GM19351 (cell line): ENCODE measurements at regions not wholly inside any gene's neighbourhood (a gene's known extent, or its start where the extent isn't known, plus 50 kb on each side); places are given as distances from the start of the nearest gene placed in this dataset.
"Not testable (repeated sequence)": the region's sequence is repeated elsewhere in the genome, so short reads cannot be mapped to it uniquely, and the experiment has no call there.

ENCODE experiments used
- ATAC-seq: cut with Tn5 transposase; IDR thresholded peaks from one replicate; pipeline ENCODE4 v1.9.1; 2021; ENCODE audit warnings: mild to moderate bottlenecking, moderate library complexity; ENCODE audit not compliant: unreplicated experiment

DNA sequence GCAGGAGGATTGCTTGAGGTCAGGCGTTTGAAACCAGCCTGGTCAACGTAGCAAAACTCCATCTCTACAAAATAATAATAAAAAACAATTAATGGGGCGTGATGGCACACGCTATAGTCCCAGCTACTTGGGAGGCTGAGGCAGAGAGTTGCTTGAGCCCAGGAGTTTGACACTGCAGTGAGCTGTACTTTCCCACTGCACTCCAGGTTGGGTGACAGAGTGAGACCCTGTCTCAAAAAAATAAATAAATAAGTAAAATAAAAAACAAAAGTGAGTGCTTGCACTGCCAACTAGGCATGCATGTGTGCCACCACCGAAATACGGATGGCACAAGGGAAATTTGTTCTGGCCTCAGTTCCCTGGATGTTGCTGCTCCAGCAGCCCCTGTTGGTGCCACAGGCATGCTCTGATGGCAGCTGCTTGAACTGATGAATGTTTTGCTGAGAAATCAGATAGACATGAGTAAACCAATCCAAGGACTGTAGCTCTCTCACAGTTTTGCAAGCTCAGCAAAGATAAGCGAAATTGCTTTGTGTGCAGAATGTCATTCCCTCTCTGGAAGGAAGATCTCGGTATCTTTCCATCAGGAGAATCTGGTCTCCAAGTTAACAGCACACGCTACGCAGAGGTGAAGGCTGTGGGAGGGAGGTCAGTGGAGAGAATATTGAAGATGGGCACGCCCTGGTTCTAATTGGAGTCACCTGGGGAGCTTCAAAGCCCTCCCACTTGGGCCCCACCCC is 188.0 kb upstream of the SLC24A3 start:
- no peak for ATAC-seq

DNA sequence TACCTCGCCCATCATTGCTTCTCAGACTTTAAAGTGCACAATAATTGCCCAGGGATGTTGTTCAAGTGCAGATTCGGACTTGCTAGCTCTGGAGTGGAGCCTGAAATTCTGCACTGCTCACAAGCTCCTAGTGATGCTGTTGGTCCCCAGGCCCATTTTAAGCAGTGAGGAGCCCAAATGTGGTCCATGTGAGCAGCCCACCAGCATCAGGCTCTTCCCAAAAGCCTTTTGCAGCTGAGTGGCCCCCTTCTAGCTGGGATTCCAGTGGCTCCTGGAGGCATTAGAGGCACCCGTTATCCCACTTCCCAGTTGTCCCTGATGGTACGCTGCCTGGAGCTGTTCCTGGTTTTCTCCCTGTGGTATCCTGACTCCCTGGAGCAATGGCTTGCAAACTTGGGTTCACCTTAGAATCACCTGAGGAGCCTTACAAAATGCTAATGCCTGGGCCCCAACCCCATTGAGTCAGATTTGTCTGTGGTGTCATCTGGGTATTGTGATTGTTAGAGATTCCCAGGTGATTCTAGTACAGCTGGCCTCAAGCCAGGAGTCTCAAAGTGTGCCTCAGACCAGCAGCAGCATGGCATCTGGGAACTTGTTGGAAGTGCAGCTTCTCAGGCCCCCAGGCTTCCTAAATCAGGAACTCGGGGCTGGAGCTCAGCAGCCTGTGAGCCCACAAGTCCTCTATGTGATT is 186.9 kb upstream of the SLC24A3 start:
- peak; percentile 17 for ATAC-seq

DNA sequence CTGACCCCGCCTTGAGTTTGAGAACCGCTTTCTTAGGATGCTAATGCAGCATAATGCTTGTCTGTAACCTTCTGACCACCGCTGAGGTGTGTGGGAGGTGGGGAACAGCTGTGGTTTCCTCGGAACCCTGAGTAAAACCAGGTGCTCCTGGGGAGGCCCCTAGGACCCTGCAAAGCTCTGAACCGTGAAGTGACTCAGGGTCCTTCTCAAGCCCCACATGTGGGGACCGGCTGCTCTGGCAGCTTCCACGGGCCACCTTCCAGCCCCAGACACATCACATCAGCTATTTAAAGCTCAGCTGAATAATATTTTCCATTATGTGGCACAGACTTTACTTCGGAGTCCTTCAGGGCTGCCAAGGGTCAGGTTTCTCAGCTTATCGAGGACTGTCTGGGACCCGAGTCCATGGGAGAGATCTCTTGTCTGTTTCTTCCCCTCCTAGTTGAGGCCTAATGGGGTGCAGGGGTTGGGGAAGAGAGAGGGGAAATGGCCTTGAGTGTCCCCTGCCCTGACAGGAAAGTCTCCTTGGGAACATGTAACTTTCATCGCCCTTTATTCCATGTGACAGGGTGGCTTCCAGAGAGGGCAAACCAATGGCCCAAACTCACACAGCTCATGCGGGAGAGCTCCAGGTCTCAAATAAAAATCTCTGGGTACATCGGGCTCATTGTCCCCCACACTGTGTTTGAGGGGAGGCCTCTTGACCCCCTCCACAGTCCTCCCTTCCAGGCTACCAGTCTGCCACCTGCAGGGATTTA is 186.1 kb upstream of the SLC24A3 start:
- peak; percentile 85 for ATAC-seq

DNA sequence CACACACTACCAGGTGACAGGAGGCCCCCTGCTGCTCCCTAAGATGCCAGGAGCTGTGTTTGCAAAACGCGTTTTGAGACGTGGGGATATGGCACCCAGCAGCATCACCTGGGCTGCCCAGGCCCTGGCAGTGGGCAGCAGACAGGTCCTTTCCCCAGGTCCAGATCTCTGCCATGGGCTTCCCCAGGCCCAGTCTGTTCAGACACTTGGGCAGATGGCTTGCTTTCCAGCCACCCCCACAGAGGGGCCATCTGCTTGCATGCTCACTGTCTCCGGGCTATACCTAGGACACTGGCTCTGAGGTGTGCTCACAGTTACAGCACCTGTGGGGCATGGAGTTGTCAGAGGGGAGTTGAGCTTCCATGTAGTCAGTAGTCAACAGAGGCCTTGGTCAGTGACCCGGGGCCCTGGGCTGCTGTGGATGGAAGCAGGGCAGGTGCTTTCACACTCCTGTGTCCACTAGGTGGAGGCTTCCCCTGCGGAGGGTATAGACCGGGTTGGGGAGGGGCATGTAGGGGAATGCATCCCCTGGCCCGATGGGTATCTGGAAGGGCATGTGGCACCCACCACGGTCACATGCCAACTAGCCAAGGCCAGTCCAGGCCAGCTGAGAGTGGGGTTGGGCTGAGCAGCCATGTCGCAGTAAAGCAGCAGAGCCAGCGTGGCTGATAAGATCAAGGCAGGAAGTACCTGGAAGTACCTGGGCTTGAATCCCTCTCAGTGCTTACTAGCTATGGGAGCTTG is 185.4 kb upstream of the SLC24A3 start:
- ATAC-seq, result no peak

DNA sequence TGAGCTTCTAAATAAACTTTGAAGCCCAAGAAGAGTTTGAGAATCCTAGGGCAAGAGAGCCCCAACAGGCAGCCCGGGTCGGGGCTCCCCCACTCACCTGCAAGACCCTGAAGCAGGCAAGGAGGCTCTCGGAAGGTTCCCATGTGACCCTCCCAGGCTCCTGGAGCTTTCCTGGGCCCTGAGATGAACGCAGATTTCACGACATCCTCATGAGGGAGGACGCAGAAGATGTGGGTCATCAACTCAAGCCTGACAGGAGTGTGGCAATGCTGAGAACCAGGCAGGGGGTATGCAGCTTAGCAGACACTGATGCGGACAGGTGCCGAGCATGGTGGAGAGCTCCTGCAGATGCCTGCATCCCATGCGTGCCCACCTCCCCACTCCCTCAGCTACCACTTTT is 184.5 kb upstream of the SLC24A3 start:
- ATAC-seq, result no peak

DNA sequence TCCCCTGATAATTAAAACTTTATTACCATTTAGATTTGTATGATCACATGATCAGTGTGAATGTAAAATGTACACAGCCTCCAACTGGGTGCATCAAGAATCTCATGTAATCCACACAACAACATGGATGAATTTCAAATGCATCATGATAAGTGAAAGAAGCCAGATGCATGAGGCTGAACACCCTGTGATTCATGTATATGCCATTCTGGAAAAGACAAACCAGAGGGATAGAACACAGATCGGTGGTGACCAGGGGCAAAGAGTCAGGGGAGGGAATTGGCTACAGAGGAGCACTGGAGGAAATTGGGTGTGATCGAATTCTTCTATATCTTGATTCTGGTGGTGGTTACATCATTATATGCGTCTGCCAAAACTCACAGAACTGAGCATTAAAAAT is 170.7 kb upstream of the SLC24A3 start:
- no peak for ATAC-seq

DNA sequence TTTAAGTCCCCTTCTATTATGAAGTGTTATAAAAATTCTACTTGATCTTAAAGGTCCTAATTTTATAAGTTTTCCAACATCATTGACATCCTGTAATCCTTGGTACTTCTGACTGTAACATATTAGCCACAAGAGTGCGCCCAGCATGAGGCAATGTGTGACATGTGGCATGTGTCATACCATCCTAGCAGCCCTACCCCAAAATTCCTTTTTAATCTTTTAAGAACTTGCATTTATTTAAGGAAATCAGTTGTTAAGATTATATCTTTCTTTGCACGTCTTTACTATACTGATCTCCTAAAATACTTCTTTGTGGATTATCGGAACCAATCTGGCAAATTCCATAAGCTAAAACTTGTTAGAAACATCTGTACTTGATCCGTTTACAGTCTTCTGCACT is 167.1 kb upstream of the SLC24A3 start:
- ATAC-seq, result no peak

DNA sequence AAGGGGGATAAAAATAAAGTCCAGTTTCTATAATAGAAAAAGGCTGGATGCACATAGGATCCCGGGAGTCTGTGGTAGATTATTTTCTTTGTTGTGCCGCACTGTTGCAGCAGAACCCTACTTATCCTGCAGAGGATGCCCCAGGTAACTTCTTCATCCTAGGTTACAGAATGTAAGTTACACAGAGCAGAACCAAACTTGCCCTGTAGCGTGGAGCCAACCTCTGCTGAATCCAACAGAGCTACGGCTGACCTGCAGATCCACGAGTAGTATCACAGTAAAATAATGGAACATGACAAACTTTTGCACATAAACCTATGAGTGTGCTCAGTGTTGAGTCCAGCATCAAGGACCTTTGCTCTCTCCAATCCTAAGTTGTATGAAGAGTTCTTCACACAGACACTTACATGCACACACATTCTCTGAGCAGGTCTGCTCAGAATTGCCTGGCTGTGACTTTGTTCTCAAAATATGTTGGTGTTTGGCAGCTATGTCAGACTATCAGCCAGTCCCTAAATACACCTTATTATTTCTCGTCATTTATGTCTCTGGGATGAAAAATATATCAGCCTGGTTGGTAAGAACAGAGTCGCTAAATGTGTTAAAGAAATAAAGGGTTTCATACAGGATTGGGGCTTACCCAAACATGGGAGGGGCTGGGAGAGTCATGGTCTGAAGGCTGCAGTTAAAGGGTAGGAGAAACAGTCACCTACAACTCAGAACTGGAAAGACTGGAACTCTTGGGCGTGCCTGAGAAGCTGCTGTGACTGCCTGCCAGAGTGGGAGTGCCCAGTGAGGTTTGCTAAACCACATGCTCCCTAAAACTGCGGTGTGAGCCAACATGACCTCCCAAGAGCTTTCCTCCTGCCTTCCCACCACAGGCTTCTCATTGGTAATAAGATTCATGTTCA is 165.1 kb upstream of the SLC24A3 start:
- ATAC-seq, result no peak

DNA sequence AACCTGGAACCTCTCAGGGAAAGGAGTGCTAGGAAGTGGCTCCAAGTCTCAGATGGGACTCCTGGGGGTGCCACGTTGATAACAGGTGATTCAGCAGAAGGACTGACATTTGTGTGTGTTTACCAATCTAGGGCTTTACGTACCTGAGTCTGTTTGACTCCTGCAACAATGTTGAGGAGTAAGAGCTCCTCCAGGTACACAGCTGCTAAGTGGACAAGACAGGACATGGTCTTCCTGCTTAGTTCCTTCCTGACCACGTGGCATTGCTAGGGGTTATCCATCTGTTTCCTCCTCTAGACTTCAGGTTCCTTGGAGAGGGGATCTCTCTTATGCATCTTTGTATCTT is 164.5 kb upstream of the SLC24A3 start:
- no peak for ATAC-seq

DNA sequence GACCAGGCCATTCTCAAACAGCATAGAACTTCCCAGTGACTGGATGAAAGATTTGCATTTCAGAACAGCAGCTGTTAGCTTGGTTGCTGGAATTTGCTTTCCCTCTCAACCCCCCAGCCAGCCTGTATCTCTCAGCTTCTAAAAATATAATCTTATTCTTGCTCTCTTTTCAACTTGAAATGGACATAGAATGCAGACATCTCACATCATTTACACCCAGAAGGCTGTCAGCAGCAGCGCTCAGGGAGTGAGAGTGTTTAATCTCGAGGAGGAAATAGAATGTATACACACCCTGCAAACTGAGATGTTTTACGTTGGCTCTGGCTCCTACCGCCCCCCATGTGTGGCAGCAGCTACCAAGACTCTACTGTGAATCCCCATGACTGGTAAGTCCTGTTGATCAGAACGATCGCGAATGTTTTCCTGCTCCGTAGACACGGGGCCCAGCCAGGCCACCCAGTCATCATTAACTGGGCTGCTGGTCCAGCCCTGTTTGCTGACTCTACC is 163.4 kb upstream of the SLC24A3 start:
- no peak for ATAC-seq

DNA sequence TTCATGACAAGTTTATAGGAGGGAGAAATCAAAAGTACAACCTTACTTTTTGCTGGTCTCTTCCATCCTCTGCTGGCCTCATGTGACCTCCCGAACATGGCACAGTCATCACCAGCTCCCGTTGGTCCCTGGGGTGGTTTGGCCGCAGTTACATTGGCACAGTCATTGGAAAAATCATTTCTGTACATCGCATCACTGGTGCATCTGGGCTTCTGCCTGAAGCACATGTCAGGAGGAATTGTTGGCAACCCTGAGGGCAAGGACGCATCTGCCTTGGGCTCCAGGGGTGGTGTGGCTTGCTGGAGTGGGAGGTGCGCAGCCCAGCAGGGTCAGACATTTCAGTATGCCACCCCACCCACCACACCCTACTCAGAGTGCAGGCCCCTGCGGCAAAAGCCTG is 162.9 kb upstream of the SLC24A3 start:
- ATAC-seq, result no peak

DNA sequence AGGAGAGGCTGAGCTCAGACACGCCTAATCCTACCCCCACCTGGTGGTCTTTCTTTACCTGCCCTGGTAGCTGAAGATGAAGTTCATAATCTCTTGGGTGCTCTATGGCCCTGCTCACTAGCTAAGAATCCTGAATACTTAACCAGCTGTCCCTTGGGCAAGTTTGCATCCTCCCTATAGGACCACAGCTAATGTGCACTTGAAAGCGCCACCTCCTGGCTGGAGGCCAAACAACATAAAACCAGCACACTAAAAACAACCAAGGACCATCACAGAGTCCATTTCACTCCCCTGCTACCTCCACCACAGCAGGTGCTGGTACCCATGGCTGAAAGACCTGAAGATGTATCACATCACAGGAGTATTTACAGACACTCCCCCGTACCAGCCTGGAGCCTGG is 155.5 kb upstream of the SLC24A3 start:
- ATAC-seq, result no peak

DNA sequence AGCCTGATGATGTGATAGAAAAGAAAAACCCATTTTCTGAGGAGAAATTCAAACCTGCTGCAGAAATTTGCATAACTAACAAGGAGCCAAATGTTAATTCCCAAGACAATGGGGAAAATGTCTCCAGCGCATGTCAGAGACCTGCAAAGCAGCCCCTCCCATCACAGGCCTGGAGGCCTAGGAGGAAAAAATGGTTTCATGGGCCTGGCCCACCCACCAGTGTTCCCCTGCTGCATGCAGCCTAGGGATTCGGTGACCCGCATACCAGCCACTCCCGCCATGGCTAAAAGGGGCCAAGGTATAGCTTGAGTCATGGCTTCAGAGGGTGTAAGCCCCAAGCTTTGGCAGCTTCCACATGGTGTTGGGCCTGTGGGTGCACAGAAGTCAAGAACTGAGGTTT is 147.7 kb upstream of the SLC24A3 start:
- ATAC-seq, result not testable (repeated sequence)

DNA sequence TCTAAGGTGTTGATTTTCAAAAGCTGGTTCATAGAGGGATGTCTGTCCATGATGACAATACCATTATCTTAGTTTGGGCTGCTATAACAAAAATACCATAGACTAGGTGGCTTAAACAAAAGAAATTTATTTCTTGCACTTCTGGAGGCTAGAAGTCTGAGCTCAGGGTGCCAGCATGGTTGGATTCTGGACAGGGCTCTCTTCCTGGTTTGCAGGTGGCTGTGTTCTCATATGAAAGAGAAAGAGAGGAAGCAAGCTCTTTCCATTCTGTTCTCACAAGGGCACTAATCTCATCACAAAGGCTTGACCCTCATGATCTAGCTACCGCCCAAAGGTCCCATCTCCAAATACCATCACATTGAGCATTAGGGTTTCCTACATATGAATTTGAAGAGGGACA is 144.5 kb upstream of the SLC24A3 start:
- no peak for ATAC-seq

DNA sequence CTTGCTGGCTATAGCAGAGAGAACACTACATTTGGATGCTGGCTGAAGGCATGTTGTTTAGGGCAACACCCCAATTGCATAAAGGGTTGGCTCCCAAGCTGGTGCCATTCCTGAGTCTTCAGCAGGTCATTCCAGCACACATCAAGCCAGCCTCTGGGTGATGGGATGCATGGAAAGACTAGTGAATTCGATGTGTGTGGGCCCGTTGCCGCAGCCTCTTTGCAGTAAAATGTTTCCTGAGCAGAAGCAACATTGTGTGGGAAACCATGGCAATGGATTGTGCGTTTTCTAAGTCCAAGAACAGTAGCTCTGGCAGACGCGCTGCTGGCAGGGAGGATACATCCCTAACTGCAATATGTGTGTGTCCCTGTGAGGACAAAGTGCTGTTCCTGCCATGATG is 142.4 kb upstream of the SLC24A3 start:
- ATAC-seq, result no peak

DNA sequence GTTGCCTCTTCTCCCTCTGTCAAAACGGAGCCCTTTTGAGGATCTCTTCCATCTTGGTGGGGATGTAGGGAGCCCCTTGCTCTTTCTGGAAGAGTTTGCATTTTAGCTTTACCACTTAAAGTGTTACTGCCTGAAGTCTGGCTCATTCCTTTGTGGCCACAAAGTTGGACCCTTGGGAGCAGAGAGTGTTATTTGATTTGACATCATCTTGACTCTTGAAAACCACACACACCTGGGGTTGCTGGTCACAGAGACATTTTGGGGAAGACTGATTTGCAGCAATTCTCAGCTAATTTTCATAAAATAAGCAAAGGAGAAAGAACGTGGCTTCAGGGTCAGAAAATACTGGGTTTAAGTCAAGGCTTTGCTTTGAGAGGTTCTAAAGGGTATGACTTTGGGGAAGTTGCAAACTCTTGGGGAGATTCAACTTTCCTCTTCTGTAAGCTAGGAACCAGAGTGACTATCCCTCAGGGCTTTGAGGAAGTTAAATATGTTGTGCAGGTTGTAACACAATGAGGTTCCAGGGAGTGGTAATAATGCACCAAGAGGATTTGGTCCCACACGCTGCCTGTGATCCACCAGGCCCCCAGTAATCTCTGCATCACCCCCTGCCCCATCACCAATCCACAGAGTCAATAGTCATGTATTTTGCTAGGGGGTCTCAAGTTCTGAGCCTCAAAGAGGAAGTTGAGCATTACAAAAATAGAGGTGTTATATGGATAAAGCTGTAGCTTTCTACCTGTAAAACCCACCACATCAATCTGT is 141.6 kb upstream of the SLC24A3 start:
- peak; percentile 44 for ATAC-seq

DNA sequence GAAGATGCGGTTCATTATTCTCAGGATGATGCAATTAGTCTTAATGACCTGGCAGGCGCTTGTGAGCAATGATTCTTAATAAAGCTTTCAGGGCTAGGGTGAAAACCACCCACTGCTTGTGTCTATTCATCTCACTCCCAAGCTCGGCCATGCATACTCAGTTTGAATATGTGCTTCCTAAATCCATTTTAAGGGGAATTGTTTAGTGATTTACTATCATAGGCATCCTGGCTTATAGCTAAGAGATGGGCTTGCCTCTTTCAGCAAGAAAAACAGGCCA is 141.1 kb upstream of the SLC24A3 start:
- peak; percentile 53 for ATAC-seq

DNA sequence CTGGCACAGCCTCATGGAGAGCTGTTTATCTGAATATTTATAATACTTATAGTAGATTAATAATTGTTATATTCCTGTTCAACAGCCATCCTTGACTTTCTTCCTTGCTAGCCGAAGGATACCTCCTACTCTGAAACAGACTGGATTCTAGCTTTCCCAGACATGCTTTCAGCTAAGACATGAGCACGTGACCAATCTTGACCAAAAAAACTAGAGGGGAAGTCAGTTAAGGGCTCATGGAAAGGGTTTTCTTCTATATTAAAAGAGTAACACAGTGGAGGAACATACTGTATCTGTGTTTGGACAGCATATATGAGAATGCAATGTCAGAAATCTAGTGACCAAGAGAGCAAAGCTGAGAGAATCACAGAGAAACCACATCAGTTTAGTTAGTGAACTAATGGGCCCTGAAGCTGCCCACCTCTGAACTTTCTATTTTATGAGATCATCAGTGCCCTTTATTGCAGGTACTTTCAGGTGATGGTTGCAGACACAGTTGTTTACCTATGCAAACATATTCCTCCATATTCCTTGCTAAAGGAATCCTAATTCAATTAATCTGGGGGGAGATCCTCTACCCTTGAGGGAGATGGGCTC is 140.4 kb upstream of the SLC24A3 start:
- no peak for ATAC-seq

DNA sequence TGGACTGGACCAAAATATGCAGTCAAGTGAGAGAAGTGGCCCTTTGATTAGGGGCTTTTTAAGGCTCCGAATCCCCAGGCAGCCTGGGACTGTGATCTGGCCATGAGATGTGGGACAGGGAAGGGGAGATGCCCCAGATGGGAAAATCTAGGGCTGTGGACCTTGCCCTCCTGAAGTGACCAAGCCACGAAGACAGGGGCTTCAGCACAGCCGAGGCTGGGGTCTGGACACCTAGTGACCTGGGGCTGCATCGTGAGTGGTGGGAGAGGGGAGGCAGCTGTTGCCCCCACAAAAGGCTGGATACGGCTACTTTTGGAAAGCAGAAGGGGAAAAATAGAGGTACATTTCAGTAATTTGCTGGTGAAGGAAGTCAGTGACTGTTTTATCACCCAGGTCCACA is 139.5 kb upstream of the SLC24A3 start:
- no peak for ATAC-seq
